ENCODE measurements at regions not wholly inside any gene's neighbourhood (a gene's known extent, or its start where the extent isn't known, plus 50 kb on each side); places are given as distances from the start of the nearest gene placed in this dataset.

GRCh38 chr2:56801214-56801613 is 617.4 kb downstream of the CCDC85A start:
- Histone ChIP-seq H3K36me3 (ENCODE audit: control insufficient read depth, insufficient read depth, low read length) (no peaks in the 10 kb centered on the region), H3K4me3 (ENCODE audit: low read depth, low read length) (no peak overlapping the region), H3K27me3 (ENCODE audit: control insufficient read depth, insufficient read depth, low read length) (no peaks in the 10 kb centered on the region)
- no peak for FAIRE-seq
- DNase-seq (ENCODE audit: low read depth) = no peak
- no peak for TF ChIP-seq CTCF (IDR thresholded peaks at IDR 0.05; ENCODE audit: insufficient read depth, low read length, severe bottlenecking)

- no peak for TF ChIP-seq CTCF (IDR thresholded peaks at IDR 0.05; ENCODE audit: insufficient read depth, low read length, severe bottlenecking)
- Histone ChIP-seq H3K4me3 (ENCODE audit: low read depth, low read length) (no peak overlapping the region), H3K27me3 (ENCODE audit: control insufficient read depth, insufficient read depth, low read length) (no peaks in the 10 kb centered on the region), H3K36me3 (ENCODE audit: control insufficient read depth, insufficient read depth, low read length) (no peaks in the 10 kb centered on the region)
- no peak for DNase-seq (ENCODE audit: low read depth)
- FAIRE-seq = no peak
Observed at GRCh38 chr2:56801770-56802169, 618.0 kb downstream of the CCDC85A start.

DNA sequence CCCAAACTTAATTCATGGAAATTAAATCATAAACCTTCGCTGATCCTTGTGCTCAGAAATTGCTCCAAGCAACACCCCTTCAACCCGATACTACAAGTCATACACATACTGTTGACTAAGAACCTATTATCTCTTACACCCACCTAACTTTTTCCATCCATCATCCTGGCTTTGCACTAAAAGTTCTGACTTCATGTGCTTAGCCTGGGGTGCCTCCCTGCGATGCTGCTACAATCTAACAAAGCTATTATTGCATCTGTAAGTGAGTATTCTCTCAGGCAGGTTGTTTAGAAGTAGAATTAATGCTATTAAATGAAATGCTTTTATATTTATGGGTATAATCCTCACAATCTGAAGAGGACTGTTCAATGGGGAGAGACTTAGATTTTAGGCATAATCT is 619.8 kb downstream of the CCDC85A start:
- FAIRE-seq = no peak
- Histone ChIP-seq H3K36me3 (ENCODE audit: control insufficient read depth, insufficient read depth, low read length) (no peaks in the 10 kb centered on the region), H3K27me3 (ENCODE audit: control insufficient read depth, insufficient read depth, low read length) (no peaks in the 10 kb centered on the region), H3K4me3 (ENCODE audit: low read depth, low read length) (no peak overlapping the region)
- no peak for TF ChIP-seq CTCF (IDR thresholded peaks at IDR 0.05; ENCODE audit: insufficient read depth, low read length, severe bottlenecking)
- DNase-seq (ENCODE audit: low read depth) = no peak

- peak; percentile 13 for DNase-seq (ENCODE audit: low read depth)
- TF ChIP-seq CTCF (IDR thresholded peaks at IDR 0.05; ENCODE audit: insufficient read depth, low read length, severe bottlenecking) = no peak
- Histone ChIP-seq H3K27me3 (ENCODE audit: control insufficient read depth, insufficient read depth, low read length) (no peaks in the 10 kb centered on the region), H3K36me3 (ENCODE audit: control insufficient read depth, insufficient read depth, low read length) (no peaks in the 10 kb centered on the region), H3K4me3 (ENCODE audit: low read depth, low read length) (no peak overlapping the region)
- FAIRE-seq = no peak
Observed at GRCh38 chr2:56806924-56807323, 623.1 kb downstream of the CCDC85A start.

DNA sequence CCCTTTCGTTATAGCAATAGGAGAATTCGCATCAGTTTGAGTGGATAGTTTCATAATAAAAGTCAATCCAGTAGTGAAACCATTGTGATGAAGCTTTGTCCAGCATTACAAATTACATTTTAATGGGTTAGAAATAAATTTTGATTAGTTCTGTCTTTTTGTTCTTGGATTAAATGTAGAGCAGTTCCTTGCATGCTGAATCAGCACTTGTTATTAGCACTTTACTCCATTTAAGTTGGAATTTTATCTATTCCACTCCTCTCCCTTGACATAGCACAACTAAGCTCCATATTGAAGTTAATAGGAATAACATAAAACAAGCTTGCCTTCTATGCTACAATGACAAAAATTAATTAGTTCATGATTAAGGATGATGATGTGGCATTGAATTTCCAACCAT is 624.1 kb downstream of the CCDC85A start:
- no peak for DNase-seq (ENCODE audit: low read depth)

More for the DNA sequence above, 624.1 kb downstream of the CCDC85A start:
- Histone ChIP-seq H3K36me3 (ENCODE audit: control insufficient read depth, insufficient read depth, low read length) (no peaks in the 10 kb centered on the region), H3K4me3 (ENCODE audit: low read depth, low read length) (no peak overlapping the region), H3K27me3 (ENCODE audit: control insufficient read depth, insufficient read depth, low read length) (no peaks in the 10 kb centered on the region)
- no peak for TF ChIP-seq CTCF (IDR thresholded peaks at IDR 0.05; ENCODE audit: insufficient read depth, low read length, severe bottlenecking)
- FAIRE-seq = no peak
